Ecto neural progenitor cell (in vitro differentiated cells): ENCODE measurements at regions not wholly inside any gene's neighbourhood (a gene's known extent, or its start where the extent isn't known, plus 50 kb on each side); places are given as distances from the start of the nearest gene placed in this dataset.

Experiments
- DNase-seq: peaks from one replicate; pipeline ENCODE4 v3.0.0-alpha.2; 2018; ENCODE audit warnings: low spot score

DNA sequence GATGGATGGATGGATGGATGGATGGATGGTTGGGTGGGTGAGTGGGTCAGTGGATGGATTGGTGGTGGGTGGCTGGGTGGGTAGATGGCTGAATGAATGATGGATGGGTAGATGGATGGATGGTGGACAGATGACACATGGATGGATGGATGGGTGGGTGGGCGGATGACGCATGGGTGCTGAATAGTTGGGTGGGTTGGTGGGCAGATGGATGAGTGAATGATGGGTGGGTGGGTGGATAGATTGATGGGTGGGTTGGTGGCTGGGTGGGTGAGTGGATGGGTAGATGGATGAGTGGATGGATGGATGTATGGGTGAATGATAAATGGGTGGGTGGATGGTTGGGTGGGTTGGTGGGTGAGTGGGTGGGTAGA is 69.9 kb upstream of the NKX1-1 start:
- DNase-seq: no peak

DNA sequence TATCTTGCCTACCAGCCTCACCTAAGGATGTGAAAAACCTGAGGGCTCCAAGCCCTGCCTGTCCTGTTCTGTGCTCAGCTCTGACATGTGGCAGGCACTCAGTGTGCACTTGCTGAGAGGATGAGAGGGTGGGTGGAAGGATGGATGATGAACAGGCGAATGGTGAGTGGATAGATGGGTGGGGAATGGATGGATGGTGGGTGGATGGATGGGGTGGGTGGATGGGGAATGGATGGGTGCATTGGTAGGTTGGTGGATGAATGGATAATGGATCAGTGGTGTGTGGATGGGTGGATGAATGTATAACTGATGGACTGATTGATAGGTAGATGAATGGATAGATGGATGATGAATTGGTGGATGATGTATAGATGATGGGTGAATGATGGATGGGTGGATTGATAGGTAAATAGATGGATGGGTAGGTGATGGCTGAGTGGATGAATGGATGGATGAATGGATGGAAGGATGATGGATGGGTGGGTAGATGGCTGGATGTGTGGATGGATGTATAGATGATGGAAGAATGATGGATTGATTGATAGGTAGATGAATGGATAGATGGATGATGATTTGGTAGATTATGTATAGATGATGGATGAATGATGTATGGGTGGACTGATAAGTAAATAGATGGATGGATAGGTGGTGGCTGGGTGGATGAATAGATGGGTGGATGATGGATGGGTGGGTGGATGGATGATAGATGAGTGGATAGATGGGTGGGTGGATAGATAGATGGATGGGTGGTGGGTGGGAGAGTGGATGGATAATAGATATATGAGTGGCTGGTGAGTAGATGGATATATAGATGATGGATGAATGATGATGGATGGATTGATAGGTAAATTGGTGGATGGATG is 69.3 kb upstream of the NKX1-1 start:
- no peak for DNase-seq

DNA sequence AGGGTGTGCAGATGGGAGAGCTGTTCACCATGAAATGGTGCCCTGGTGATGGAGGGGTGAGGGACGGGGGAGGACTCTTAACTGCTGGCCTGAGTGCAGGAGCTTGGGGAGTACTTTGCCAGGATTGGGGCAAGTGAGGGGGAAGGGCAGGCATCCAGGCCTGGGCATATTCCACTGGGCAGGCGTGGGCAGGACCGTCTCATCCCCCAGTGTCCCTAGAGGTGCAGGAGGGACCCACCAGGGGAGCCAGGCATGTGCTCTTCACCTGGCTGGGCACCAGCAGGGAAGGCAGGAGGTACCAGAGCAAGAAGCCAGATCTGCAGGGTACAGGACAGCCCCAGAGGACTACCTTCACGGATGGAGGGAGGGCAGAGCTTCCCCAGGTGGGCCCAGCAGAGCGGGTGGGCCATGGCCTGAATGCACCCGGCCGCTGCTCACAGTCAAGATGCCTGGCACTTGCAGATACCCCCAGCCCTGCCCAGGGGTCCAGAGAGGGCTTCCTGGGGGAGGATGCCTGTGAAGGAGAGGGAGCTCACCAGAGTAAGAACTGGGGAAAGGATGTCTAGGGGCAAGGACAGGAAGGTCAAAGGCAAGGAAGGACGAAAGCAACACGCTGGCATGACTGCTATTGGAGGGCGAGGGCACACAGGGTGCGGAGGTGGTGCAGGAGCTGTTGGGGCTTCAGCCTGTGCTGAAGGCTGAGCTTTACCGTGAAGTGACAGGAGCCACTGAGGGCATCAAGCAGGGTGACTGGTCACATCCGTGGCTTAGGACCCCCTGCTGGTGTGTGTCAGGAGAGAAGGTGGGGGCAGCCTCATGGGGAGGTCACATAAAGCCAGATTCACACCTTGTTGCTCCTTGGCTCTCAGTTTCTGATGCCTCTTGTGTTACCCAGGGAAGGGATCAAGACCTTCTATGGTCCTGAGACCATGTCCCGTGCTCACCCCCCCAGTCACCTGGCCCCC is 68.2 kb upstream of the NKX1-1 start:
- no peak for DNase-seq

DNA sequence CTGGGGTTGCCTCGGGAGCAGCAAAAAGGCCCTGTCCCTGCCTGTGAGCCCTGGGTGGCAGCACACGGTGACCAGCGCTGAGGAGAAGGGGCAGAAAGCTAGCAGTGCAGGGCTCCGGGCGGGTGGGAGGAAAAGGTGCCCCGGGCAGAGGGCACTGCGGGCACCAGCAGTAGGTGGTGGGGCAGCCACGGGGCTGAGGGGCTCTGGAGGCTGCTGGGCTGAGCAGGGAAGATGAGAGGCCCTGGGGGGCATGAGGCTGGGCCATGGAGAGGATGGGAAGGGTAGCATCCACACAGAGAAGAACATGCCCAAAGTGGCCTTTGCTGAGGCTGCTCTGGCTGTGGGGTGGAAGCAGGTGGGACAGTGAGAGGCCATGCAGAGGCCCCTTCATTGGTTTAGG is 67.5 kb upstream of the NKX1-1 start:
- no peak for DNase-seq

DNA sequence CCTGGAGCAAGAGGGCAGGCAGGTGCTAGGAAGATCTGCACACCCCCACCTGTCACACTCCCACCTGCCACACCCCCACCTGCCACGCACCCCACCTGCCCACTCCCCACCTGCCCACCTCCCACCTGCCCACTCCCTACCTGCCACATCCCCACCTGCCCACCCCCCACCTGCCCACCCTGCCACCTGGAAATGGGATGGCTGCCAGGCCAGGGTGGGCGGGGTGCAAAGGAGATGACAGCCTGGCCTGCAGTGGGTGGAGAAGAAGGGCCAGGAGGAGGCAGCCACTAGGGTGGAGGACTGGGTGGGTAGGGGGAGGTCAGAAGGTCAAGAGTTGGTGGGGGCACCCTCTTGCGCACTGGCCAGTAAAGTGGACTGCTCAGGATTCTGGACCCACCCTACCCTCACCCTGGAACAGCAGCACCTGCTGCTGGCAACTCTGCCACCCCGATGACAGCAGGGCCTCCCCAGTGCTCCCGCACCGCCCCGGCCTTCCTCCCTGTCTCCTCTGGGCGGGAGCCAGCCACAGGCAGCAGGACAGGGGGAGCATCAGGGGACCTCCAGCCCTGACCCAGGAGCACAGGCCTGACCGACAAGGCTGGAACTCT is 66.8 kb upstream of the NKX1-1 start:
- no peak for DNase-seq

DNA sequence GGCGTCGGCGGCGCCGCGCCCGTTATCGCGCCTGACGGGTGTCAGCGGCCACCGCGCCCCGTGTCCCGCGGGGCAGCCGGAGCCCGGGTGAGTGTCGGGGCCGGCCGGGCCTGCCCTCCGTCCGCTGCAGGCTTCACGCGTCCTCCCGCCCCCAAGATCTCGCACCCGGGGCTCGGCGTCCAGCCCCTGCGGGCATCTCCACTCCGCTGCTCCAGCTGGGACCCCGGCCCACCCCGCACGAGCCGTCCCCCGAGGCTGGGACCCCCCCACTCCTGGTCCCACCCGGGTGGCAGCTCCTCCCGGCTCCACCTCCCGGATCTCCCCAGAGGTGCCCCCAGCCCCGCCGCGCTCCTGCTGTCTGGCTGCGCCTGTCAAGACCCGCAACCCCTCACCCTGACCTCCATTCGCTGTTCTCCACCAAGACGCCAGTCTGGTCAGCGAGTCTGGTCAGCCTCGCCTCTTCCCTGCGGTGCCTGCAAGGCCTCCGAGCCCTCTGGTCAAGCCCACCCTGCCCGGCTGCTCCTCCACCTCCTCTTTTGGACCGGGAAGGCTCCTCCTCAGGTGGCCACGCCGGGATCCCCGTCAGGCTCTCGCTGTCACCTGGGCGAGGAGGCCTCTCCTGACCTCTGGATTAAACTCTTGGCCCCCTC is 66.0 kb upstream of the NKX1-1 start:
- no peak for DNase-seq

DNA sequence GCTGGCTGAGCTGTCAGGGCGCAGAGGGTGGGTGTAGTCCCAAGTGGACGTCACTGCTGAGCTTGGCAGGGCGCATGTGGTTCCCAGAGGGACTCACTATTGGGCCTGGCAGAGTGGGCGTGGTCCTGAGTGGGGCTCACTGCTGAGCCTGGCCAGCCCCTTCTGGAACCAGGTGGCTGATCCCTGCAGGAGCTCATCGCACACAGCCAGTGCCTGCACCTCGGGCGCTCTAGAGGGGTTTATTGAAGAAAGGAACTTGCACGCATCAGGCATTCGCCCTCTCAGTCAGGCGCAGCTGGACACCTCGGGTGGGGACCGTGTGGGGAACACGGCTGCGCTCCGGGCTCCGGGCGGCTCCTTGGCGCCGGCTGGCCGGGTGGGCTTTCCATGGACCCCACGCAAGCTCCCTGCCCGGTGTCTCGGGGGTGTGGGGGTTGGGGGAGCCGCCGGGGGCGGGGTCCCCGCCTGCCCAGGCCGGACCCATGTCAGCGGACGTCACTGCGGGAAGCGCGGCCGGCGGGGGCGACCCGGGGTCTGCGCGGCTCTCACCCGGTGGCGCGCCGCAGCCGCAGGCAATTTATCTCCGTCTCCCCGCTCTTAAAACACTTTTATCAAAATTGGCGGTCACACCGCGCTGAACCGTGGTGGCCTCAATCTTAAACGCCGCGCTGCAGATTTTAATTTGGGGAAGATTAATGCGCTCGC is 65.4 kb upstream of the NKX1-1 start:
- no peak for DNase-seq

DNA sequence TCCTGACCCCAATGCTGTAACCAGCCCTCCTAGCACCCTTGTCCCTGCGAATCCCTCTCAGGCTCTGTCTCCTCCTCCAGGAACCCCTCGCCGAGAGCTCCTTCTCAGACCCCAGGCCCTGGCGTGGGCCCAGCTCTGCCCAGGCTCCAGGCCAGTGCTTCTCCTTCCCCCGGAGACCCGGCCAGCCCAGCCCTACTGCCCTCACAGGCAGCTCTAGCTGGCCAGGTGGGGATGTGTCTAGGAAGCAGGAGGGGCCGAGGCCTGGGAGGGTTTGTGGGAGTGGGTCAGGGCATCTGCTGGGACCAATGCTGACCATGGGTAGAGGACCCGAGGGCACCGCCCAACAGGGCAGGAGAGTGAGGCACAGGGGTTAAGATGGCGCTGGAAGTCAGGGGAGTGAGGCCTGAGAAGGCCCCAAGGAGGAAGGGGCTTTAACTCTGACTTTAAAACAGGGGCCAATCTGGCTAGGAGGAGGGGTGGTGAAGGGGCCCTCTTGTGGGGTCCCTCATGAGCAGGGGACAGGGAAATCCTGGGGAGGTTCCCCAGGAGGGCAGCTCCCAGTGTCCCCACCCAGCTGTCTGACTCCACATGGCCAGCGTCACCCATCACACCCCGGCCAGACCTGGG is 64.7 kb upstream of the NKX1-1 start:
- no peak for DNase-seq

DNA sequence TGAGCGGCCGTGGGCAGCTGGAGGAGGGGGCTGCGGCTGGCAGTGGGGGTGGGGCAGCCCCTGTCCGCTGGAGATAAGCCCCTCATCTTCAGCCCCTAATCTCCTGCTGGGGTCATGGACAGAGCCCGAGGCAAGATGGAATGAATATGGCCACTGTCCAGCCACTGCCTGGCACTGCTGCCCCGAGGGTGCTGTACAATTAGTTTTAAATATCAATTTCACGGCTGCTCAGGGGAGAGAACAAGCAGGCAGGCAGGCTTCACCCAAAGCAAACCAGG is 64.1 kb upstream of the NKX1-1 start:
- no peak for DNase-seq

DNA sequence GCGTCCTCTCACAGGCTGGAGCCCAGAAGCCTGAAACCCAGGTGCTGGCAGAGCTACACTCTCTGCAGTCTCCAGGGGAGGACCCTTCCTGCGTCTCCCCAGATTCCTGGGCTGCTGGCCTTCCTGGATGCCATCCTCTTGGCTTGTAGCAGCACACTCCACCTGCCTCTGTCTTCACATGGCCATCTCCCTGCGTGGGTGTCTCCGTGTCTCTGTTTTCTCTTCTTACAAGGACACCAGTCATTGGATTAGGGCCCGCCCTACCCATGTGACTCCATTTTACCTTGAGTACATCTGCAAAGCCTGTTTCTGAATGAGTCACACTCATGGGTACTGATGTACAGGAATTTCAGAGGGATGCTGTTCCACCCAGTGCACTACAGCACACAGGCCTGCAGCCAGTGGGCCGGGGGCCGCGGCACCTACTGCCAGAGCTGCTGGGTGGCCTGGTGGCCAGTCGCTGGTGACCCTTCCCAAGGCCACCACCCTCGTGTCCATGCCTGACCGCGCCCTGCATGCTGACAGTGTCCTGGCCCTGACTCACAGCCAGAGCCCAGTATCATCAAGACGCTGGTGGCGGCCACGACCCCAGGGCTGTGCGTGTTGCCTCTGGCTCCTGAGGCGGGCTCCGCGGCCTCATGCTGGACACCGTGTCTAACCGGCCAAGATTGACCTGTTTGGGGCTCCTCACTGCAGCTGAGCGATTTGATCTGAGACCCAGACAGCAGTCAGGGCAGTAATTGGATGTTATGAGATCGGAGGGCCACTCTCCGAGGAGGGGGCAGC is 63.6 kb upstream of the NKX1-1 start:
- DNase-seq: no peak

DNA sequence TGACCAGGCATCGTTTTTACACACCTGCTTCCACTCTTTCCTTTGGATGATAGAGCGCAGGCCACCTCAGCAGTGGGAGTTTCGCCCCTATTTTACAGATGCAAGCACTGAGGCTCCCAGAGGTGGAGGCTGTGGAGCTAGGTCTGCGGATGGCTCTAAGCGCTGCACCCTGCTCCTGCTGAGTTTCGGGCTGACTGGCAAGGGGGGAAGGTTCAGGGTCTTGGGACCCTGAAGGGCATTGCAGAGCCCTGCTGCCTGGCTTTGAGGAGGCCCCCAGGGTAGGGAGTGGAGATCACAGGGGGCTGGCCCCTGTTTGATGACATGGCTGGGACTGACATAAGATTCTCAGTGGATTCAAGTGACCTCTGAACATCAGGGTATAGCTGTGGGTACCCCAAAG is 62.8 kb upstream of the NKX1-1 start:
- DNase-seq: no peak

DNA sequence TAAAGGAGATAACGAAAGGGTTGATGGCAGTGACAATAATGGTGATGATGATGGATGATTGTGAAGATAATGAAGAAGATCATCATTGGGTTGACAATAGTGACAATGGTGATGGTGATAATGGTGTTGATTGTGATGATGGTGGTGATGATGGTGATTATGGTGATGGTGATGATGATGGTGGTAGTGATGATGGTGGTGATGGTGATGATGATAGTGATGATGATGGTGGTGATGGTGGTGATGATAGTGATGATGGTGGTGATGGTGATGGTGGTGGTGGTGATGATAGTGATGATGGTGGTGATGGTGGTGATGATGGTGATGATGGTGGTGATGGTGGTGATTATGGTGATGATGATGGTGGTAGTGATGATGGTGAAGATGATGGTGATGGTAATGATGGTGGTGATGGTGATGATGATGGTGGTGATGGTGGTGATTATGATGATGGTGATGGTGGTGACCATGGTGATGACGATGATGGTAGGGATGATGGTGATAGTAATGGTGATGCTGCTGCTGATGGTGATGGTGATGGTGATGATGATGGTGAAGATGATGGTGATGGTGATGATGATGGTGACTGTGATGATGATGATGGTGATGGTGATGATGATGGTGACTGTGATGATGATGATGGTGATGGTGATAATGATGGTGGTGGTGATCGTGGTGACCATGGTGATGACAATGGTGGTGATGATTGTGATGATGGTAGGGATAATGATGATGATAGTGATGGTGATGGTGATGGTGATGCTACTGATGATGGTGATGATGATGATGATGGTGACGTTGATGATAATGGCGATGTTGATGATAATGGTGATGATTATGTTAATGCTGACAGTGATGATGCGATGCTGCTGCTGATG is 61.6 kb upstream of the NKX1-1 start:
- no peak for DNase-seq

DNA sequence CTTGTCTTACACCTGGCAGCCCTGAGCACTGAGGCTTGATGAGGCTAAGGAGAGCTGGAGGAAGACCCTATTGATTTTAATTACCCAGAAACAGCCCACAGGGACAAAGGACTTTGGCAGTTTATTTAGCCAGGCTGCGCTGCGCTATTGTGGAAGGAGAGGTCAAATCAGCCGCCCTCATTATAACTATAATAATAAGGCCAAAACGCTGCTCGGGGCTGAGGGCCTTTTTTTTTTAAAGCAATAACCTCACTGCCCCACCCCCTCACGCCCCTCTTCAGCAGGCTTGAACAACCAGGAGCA is 60.6 kb upstream of the NKX1-1 start:
- no peak for DNase-seq

DNA sequence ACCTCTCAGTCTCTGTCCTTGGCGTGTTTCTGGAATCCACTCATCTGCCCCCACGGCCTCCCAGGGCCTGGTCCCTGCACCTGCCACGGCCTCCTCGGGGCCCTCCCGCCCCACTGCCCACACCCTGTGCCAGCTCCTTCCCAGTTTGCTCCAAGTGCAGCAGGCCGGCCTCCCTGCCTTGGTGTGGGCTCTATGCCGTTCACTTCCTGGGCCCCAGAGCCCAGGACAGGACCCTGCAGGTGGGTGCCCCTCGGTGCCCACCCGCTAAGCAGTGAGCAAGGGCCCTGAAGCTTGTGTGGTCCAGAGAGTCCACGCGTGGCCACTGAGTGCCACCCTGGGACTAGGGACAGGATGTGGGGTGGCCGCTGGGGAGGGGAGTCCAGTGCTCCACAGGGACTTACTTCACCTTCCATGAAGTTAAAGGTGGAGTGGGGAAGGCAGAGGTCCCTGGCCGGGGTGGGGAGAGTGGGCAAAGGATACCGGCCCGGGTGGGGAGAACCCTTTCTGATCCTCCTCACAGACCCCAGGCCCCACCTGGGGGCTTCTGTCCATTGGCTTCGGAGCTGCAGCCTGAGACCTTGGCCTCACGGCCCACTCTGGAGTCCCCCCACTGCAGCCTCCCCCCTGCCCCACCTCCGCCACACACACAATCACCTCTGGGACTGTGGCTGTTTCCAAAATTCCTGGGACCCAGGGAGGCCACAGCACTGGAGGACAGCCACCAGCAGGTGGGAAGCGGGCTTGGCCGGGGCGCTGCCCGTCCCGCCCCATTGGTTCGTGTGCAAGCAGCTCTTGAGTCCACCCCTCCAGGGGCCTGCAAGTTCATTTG is 60.0 kb upstream of the NKX1-1 start:
- DNase-seq: no peak

DNA sequence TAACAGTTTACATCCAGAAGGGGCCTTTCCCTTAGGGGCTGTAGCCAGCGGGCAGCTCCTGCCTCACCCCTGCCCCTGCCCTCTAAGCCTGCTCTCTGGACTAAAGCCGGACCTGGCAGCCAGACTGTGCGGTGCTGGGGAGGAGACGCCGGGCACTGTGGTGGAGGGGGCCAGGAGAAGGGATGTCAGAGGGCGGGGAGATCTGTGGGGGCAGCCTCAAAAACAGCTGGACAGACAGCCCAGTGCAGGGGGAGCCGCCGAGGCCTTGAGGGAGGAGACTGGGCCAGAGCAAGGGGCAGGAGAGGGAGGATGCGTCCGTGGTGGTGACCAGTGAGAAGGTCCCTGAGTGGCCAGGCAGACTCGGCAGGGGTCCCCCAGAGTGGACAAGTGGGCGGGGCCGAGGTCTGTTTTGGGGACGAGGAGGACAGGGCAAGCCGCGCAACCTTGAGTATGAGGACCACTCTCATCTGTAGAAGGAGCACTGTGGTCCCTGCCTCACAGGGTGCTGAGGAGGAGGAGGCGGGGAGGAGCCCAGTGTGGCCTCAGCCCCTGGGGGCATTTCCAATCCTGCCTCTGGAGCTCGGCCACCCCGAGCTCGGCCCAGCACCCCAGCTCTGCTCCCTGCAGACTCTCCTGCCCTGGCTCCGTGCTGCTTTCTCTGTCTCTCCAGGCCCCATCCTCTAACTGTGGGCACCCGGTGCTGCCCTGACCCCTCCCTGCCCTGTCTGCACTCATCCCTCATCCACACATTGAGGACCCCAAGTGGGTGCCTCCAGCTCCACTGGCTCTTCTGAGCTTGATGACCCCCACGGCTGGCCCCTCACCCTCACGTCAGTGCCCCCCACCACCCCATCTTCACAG is 59.2 kb upstream of the NKX1-1 start:
- peak; percentile 45 for DNase-seq

DNA sequence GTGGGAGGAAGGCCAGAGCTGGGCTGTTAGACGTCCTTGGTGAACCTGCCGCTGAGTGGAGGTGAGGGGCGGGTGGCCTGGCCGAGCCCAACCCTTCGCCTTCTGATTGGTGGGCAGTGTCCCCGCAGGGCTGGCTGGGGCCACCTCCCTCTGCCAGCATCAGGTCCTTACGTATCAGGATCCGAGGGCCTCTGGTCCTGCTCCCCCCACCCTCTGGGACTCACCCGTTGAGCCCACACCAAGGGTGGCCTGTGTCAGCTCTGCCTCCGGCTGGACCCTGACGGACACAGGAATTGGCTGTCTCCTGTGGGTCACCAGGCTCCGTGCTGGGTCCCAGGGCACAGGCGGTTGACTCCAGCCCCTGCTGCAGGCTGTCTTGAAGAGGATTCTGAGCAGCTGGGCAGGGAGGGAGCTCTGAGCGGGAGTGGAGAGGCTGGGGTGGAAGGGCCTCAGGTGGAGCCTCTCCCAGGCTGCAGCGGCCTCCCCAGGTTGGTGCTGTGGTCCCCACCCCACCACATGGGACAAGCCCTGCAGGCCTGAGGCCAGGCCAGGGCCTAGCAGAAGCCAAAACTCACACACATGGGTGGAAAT is 58.4 kb upstream of the NKX1-1 start:
- peak; percentile 48 for DNase-seq

DNA sequence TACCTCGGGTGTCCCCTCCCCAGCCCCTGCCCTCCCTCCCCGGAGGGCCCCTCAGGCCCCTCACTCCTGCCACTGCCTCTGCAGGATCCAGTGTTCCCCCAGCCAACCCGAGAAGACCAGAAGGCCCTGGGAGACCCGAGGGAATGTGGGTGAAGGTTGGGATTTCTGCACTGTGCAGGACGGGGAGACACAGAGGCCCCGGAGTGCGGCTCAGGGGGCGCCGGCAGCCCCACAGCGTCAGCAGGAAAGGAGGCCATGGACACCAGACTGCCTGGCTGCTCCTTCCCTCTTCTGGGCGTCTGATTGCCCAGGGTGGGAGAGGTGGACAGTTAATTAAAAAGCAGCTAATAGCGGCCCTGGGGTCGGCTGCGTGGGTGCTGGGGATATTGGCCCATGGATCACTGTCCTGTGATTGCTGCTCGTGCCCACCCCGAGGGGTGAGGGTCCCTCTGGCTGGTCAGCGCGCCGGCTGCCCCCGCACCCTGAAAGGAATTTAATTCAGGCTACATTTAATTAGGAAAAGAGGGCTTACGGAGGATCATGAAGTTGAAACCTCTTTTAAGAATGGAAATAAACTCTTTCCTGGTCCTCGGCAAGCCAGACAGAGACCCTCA is 57.8 kb upstream of the NKX1-1 start:
- DNase-seq: no peak
